H9 (cell line): ENCODE measurements at regions not wholly inside any gene's neighbourhood (a gene's known extent, or its start where the extent isn't known, plus 50 kb on each side); places are given as distances from the start of the nearest gene placed in this dataset.

ENCODE experiments used
- DNase-seq: peaks from one replicate; pipeline ENCODE4 v3.0.0-alpha.2; 2017
- H2AFZ ChIP-seq: one replicate; pipeline ENCODE4 v1.6.1; 2013; ENCODE audit warnings: mild to moderate bottlenecking, low read length, control low read depth, moderate library complexity
- H2AK5ac ChIP-seq: 2 replicates; pipeline ENCODE4 v1.6.1; 2013; ENCODE audit warnings: low read length, control low read depth, mixed read lengths; ENCODE audit not compliant: insufficient read length
- H2BK120ac ChIP-seq: one replicate; pipeline ENCODE4 v1.6.1; 2013; ENCODE audit warnings: low read depth, mild to moderate bottlenecking, low read length, control low read depth, inconsistent platforms; ENCODE audit not compliant: poor library complexity, severe bottlenecking
- H2BK12ac ChIP-seq: 2 replicates; pipeline ENCODE4 v1.6.1; 2013; ENCODE audit warnings: low read length, control low read depth, mixed read lengths, low read depth; ENCODE audit not compliant: insufficient read length
- H2BK15ac ChIP-seq: 2 replicates; pipeline ENCODE4 v1.6.1; 2013; ENCODE audit warnings: low read depth, low read length, control low read depth
- H2BK20ac ChIP-seq: one replicate; pipeline ENCODE4 v1.6.1; 2013; ENCODE audit warnings: low read depth, mild to moderate bottlenecking, low read length, control low read depth, inconsistent platforms; ENCODE audit not compliant: poor library complexity, severe bottlenecking
- H2BK5ac ChIP-seq: 2 replicates; pipeline ENCODE4 v1.6.1; 2013; ENCODE audit warnings: low read length, control low read depth, mixed read lengths; ENCODE audit not compliant: insufficient read length
- H3K14ac ChIP-seq: 2 replicates; pipeline ENCODE4 v1.6.1; 2013; ENCODE audit warnings: low read length, control low read depth; ENCODE audit not compliant: insufficient read depth
- H3K18ac ChIP-seq: 2 replicates; pipeline ENCODE4 v1.6.1; 2013; ENCODE audit warnings: low read depth, mild to moderate bottlenecking, mixed read lengths, low read length, control low read depth; ENCODE audit not compliant: insufficient read length
- H3K23ac ChIP-seq: 2 replicates; pipeline ENCODE4 v1.6.1; 2013; ENCODE audit warnings: low read length, control low read depth, mixed read lengths, low read depth; ENCODE audit not compliant: insufficient read length
- H3K23me2 ChIP-seq: 2 replicates; pipeline ENCODE4 v1.6.1; 2013; ENCODE audit warnings: low read depth, mild to moderate bottlenecking, mixed read lengths, low read length, control low read depth; ENCODE audit not compliant: insufficient read length, poor library complexity, severe bottlenecking
- H3K27ac ChIP-seq: 2 replicates; pipeline ENCODE4 v1.5.1; 2013; ENCODE audit warnings: low read length, control low read depth, mixed read lengths, low read depth; ENCODE audit not compliant: insufficient read length
- H3K27me3 ChIP-seq: 2 replicates; pipeline ENCODE4 v1.6.1; 2013; ENCODE audit warnings: low read length, control low read depth, inconsistent platforms; ENCODE audit not compliant: insufficient read depth
- H3K4ac ChIP-seq: 2 replicates; pipeline ENCODE4 v1.6.1; 2013; ENCODE audit warnings: low read depth, mild to moderate bottlenecking, control low read depth, inconsistent platforms, low read length, moderate library complexity
- H3K4me1 ChIP-seq: 2 replicates; pipeline ENCODE4 v1.6.1; 2013; ENCODE audit warnings: low read length, control low read depth, inconsistent platforms; ENCODE audit not compliant: insufficient read depth
- H3K4me2 ChIP-seq: 2 replicates; pipeline ENCODE4 v1.6.1; 2013; ENCODE audit warnings: low read length, control low read depth, mixed read lengths; ENCODE audit not compliant: insufficient read length, insufficient read depth
- H3K56ac ChIP-seq: 2 replicates; pipeline ENCODE4 v1.6.1; 2013; ENCODE audit warnings: low read depth, mild to moderate bottlenecking, mixed read lengths, low read length, control low read depth; ENCODE audit not compliant: insufficient read length
- H3K79me1 ChIP-seq: 2 replicates; pipeline ENCODE4 v1.6.1; 2013; ENCODE audit warnings: low read depth, mild to moderate bottlenecking, moderate library complexity, low read length, control low read depth, inconsistent platforms; ENCODE audit not compliant: insufficient read depth, poor library complexity, severe bottlenecking
- H3K79me2 ChIP-seq: 2 replicates; pipeline ENCODE4 v1.6.1; 2013; ENCODE audit warnings: low read length, control low read depth, inconsistent platforms; ENCODE audit not compliant: insufficient read depth
- H3K9ac ChIP-seq: 2 replicates; pipeline ENCODE4 v1.6.1; 2013; ENCODE audit warnings: low read length, control low read depth, mixed read lengths; ENCODE audit not compliant: insufficient read length; ENCODE audit errors: extremely low read depth
- H3K9me3 ChIP-seq: one replicate; pipeline ENCODE4 v1.6.1; 2013; ENCODE audit warnings: low read depth, low read length, inconsistent platforms; ENCODE audit not compliant: control insufficient read depth
- H3T11ph ChIP-seq: one replicate; pipeline ENCODE4 v1.6.1; 2013; ENCODE audit warnings: mild to moderate bottlenecking, low read length, control low read depth, inconsistent platforms
- H4K20me1 ChIP-seq: one replicate; pipeline ENCODE4 v1.6.1; 2013; ENCODE audit not compliant: control insufficient read depth, insufficient read length, insufficient read depth
- H4K5ac ChIP-seq: 2 replicates; pipeline ENCODE4 v1.6.1; 2013; ENCODE audit warnings: low read depth, mild to moderate bottlenecking, mixed read lengths, low read length, control low read depth; ENCODE audit not compliant: insufficient read length
- H4K8ac ChIP-seq: replicated peaks from 2 replicates; pipeline ENCODE4 v1.6.1; 2013; ENCODE audit warnings: low read length, control low read depth, mixed read lengths, low read depth; ENCODE audit not compliant: insufficient read length
- H4K91ac ChIP-seq: 2 replicates; pipeline ENCODE4 v1.6.1; 2013; ENCODE audit warnings: low read depth, mild to moderate bottlenecking, moderate library complexity, mixed read lengths, low read length, control low read depth; ENCODE audit not compliant: insufficient read length
- H3K27ac Mint-ChIP-seq, 3 experiments: 2 replicates in 2 of 3; 3 replicates in 1 of 3; pipeline ENCODE4 v1.8.0; 2020 to 2021; ENCODE audit warnings: mixed read lengths in 3 of 3, mild to moderate bottlenecking in 1 of 3, moderate library complexity in 1 of 3
- H3K27me3 Mint-ChIP-seq: 2 replicates; pipeline ENCODE4 v1.8.0; 2021; ENCODE audit warnings: low read depth, mild to moderate bottlenecking, moderate library complexity, mixed read lengths
- H3K36me3 Mint-ChIP-seq, 3 experiments: 2 replicates in 2 of 3; 3 replicates in 1 of 3; pipeline ENCODE4 v1.8.0; 2020 to 2021; ENCODE audit warnings: low read depth in 3 of 3, mixed read lengths in 3 of 3; ENCODE audit not compliant: insufficient read depth in 1 of 3
- H3K4me1 Mint-ChIP-seq, 2 experiments: 2 replicates each; pipeline ENCODE4 v1.8.0; 2020; ENCODE audit warnings: mixed read lengths in 2 of 2
- H3K4me3 Mint-ChIP-seq, 2 experiments: 2 replicates in 1 of 2; 3 replicates in 1 of 2; pipeline ENCODE4 v1.8.0; 2020 to 2021; ENCODE audit warnings: mild to moderate bottlenecking in 2 of 2, mixed read lengths in 2 of 2, moderate library complexity in 1 of 2
- H3K9me3 Mint-ChIP-seq, 2 experiments: 2 replicates in 1 of 2; 3 replicates in 1 of 2; pipeline ENCODE4 v1.8.0; 2020; ENCODE audit warnings: mild to moderate bottlenecking in 2 of 2, mixed read lengths in 2 of 2, moderate library complexity in 1 of 2
- WGBS: extraction: QIAGEN DNeasy Blood & Tissue Kit; methylation state at CpG from one replicate; pipeline ENCODE4 v1.1.7; 2013; ENCODE audit warnings: missing lambda C conversion rate, low lambda C conversion rate, mixed read lengths; ENCODE audit not compliant: insufficient read length; ENCODE audit errors: extremely low coverage; 5-methylcytosine and 5-hydroxymethylcytosine counted together
- TF ChIP-seq, protein P1 (sequence below): fragments of 200-600 bp; sonication (generic); conservative IDR thresholded peaks from 3 replicates; pipeline ENCODE4 v1.8.0; 2021; ENCODE audit warnings: antibody characterized with exemption, mild to moderate bottlenecking

DNA sequence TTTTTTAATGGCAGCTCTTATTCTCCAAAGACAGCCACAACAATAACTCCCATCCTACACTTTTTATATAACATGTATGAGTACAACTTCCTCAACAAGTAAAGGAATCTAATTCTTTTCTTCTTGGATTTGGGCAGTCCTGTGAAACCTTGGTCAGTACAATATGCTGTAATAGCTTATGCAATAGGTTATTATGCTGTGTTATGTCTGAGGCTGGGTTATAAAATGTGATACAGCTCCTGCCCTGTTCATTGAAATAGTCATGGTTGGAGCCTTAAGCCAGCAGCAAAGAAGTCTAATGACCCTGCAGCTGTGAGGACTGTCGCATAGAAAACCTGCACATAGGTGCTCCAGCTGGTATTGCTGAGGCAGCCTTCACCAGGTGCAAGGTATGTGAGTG, 215.8 kb upstream of the RASGEF1B start:
- H4K5ac ChIP-seq: no peak overlapping the region
- H4K91ac ChIP-seq: no peak overlapping the region
- no peaks in the 10 kb centered on the region for H3K79me2 ChIP-seq
- peaks cover 0 to 6% (median 4%) of the 10 kb centered on the region in 3 experiments; a peak in 3 of 7 replicates for H3K36me3 Mint-ChIP-seq
- no peak overlapping the region for H3K56ac ChIP-seq
- no peak overlapping the region for H3K23ac ChIP-seq
- H3K4me1 ChIP-seq: no peaks in the 10 kb centered on the region
- H2BK20ac ChIP-seq: no peak overlapping the region
- no peak overlapping the region for H3K4me3 Mint-ChIP-seq
- H3K18ac ChIP-seq: no peak overlapping the region
- H3K4ac ChIP-seq: no peak overlapping the region
- no peaks in the 10 kb centered on the region for H4K20me1 ChIP-seq
- H3K9me3 ChIP-seq: no peaks in the 10 kb centered on the region
- no peak overlapping the region for H3K14ac ChIP-seq
- H3K79me1 ChIP-seq: no peaks in the 10 kb centered on the region
- H2BK15ac ChIP-seq: no peak overlapping the region
- H2BK120ac ChIP-seq: no peak overlapping the region
- no peak overlapping the region for H2BK12ac ChIP-seq
- DNase-seq: no peak
- H3K27ac Mint-ChIP-seq: no peak overlapping the region
- no peaks in the 10 kb centered on the region for H3K27me3 ChIP-seq
- H2AFZ ChIP-seq: no peak overlapping the region
- H3K4me1 Mint-ChIP-seq: peaks cover 13 to 17% of the 10 kb centered on the region in 2 experiments
- TF ChIP-seq, protein P1, sequence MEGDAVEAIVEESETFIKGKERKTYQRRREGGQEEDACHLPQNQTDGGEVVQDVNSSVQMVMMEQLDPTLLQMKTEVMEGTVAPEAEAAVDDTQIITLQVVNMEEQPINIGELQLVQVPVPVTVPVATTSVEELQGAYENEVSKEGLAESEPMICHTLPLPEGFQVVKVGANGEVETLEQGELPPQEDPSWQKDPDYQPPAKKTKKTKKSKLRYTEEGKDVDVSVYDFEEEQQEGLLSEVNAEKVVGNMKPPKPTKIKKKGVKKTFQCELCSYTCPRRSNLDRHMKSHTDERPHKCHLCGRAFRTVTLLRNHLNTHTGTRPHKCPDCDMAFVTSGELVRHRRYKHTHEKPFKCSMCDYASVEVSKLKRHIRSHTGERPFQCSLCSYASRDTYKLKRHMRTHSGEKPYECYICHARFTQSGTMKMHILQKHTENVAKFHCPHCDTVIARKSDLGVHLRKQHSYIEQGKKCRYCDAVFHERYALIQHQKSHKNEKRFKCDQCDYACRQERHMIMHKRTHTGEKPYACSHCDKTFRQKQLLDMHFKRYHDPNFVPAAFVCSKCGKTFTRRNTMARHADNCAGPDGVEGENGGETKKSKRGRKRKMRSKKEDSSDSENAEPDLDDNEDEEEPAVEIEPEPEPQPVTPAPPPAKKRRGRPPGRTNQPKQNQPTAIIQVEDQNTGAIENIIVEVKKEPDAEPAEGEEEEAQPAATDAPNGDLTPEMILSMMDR: no peak
- no CpG with 5 or more reads among the region's 1 CpG for WGBS
- no peaks in the 10 kb centered on the region for H3K27me3 Mint-ChIP-seq
- H3K9me3 Mint-ChIP-seq: no peaks in the 10 kb centered on the region; a peak in 1 of 5 replicates
- no peak overlapping the region for H3K27ac ChIP-seq
- H3K4me2 ChIP-seq: no peak overlapping the region
- no peak overlapping the region for H3T11ph ChIP-seq
- no peaks in the 10 kb centered on the region for H3K23me2 ChIP-seq
- H2BK5ac ChIP-seq: no peak overlapping the region
- no peak overlapping the region for H2AK5ac ChIP-seq
- H3K9ac ChIP-seq: no peak overlapping the region
- H4K8ac ChIP-seq: no peak overlapping the region
